Cardiac fibroblast (primary cell): ENCODE measurements at regions not wholly inside any gene's neighbourhood (a gene's known extent, or its start where the extent isn't known, plus 50 kb on each side); places are given as distances from the start of the nearest gene placed in this dataset.
"Not testable (repeated sequence)": the region's sequence is repeated elsewhere in the genome, so short reads cannot be mapped to it uniquely, and the experiment has no call there.

ENCODE experiments used
- DNase-seq, 2 donors: peaks; one replicate each; pipeline versions ENCODE4 v3.0.0 to v3.0.0-alpha.2; 2010; ENCODE audit warnings: low read depth in 2 of 2
- H3K4me3 ChIP-seq, 2 donors: replicated peaks in 1 of 2; 1 replicate in 1 of 2; 2 replicates in 1 of 2; pipeline ENCODE4 v1.5.1; 2011; ENCODE audit warnings: low read depth in 2 of 2, low read length in 2 of 2, mild to moderate bottlenecking in 2 of 2, moderate library complexity in 1 of 2
- TF ChIP-seq, protein P1 (sequence below): IDR thresholded peaks from one replicate; pipeline ENCODE4 v1.5.1; 2011; ENCODE audit warnings: low read depth, mild to moderate bottlenecking, low read length, inconsistent platforms

- H3K4me3 ChIP-seq: no peak overlapping the region
- no peak for DNase-seq
- TF ChIP-seq, protein P1, sequence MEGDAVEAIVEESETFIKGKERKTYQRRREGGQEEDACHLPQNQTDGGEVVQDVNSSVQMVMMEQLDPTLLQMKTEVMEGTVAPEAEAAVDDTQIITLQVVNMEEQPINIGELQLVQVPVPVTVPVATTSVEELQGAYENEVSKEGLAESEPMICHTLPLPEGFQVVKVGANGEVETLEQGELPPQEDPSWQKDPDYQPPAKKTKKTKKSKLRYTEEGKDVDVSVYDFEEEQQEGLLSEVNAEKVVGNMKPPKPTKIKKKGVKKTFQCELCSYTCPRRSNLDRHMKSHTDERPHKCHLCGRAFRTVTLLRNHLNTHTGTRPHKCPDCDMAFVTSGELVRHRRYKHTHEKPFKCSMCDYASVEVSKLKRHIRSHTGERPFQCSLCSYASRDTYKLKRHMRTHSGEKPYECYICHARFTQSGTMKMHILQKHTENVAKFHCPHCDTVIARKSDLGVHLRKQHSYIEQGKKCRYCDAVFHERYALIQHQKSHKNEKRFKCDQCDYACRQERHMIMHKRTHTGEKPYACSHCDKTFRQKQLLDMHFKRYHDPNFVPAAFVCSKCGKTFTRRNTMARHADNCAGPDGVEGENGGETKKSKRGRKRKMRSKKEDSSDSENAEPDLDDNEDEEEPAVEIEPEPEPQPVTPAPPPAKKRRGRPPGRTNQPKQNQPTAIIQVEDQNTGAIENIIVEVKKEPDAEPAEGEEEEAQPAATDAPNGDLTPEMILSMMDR: no peak
These were observed 101.8 kb upstream of the C1QTNF7 start for GRCh38 chr4:15325987-15326386.

DNA sequence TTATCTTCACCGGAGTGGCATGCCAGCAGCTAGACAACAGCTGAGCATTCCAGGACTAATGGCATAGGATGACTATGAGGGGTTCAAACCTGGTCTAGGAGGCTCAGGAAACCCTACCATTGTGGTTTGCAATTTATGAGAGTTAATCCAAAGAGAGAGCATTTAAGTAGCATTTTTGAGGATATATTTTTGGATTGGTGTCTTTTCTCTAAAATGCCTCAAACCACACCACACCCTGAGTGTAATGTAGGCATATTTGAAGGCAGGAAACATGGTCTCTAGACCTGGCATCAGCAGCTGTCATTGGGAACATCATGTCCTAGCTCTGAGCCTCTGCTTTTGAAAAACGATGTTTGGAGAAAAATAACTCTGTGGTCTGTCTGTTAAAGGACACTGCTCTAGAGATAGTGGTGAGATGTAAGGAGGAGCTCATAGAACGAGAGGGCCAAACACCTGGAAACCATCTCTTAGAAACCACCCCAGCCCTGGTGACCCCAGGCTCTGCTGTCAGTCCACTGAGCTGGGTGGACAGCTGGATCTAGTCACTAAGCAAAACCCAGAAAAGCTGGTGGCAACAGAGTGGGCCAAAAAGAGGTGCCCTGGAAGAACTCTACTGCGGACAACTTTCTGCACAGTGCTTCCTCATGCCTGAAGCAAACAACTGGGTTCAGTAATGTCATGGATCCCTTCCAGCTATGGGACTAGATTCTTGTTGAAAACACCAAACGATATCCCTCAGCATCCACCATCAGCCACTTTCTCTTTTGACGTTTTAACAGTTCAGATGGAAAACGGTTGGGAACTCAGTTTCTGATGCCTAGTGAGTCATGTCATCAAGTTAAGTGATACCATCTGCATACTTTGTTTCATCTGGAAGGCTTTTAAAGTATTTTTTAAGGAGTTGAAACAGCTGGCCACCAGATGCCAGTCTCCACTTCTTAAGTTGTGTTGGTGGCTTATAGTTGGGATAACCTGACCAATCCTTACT, 100.2 kb upstream of the C1QTNF7 start:
- peak; percentile 38 to 79 for DNase-seq
- TF ChIP-seq, protein P1: no peak
- no peak overlapping the region for H3K4me3 ChIP-seq

DNA sequence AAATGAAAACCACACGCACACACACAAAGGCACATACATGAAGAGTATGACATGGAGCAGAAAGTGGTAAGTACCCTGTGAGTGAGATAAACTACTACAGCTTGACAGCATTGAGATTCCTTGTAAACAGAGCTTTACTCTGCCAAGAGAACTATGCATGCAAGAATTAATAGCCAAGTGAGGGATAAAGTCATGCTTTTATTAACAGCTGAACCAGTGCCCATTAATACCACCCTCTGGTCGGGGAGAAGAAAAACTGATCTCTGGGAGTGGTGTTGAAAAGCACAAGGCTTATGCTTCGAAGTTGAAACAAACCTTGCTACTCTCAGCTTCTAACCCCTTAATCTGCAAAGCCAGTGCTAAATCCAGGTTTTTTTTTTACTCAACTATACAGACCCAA, 95.9 kb upstream of the C1QTNF7 start:
- DNase-seq: no peak
- TF ChIP-seq, protein P1: no peak
- no peak overlapping the region for H3K4me3 ChIP-seq

DNA sequence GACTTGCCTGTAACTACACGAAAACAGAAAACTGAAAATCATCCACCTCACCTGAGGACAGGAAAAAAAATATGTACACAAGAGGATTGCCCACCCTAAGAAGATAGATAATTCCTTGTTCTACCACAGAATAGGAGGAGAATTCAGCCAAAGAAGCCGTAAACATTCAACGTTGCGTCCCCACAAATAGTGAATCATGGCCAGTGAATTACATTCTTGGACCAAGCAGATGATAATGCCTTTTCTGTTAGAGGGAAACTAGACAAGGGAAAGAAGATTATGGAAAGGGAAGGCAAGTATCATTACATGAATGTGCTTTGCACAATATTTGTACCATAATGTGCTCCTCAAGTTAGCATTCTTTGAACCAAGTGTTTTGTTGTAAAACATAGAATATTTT, 95.5 kb upstream of the C1QTNF7 start:
- no peak for DNase-seq
- no peak overlapping the region for H3K4me3 ChIP-seq
- TF ChIP-seq, protein P1: no peak

- no peak overlapping the region for H3K4me3 ChIP-seq
- TF ChIP-seq, protein P1: no peak
- DNase-seq: no peak
These were observed 93.9 kb upstream of the C1QTNF7 start for GRCh38 chr4:15333692-15334633.

DNA sequence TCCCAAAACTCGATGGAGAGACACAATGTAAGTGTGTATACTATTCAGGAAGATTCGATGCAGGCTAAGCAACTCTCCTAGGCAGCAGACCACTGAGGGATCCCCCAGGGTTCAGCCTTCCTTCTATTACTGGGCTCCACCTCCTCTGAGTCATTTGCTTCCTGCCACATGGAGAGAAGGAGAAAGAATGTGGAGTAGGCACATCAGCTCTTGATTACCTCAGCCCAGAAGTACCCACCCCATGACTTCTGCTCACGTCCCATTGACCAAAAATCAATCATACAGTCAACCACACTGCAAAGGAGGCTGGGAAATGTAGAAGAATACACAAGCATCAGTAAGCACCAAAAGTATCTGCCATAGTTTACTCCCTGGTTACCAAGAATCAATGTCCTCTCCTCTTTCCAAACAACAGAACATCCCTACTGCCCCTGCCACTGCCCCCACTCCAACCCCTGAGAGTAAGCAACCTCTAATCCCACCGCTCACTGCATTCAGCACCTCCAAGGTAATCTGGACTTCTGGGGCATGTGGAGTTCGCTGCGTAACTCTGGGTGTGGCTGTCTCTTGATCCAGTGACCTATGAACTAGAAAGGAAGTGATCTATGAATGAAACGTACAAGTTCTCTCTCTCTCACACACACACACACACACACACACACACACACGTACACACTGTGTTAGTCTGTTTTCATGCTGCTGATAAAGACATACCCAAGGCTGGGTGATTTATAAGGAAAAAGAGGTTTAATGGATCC, 91.2 kb upstream of the C1QTNF7 start:
- TF ChIP-seq, protein P1: no peak
- no peak overlapping the region for H3K4me3 ChIP-seq
- DNase-seq: peak; percentile 50 to 72

DNA sequence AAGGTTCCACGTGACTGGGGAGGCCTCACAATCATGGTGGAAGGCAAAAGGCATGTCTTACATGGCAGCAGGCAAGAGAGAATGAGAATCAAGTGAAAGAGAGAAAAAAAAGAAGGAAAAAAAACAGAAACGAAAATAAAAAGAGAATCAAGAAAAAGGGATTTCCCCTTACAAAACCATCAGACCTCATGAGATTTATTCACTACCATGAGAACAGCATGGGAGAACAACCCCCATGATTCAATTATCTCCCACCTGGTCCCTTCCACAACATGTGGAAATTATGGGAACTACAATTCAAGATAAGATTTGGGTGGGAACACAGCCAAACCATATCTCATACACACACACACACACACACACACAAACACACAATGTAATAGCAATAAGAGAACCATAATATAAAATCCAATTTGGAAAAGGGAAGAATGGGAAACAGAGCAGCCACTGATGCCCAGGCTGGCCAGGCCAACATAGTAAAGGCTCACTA, 90.6 kb upstream of the C1QTNF7 start:
- H3K4me3 ChIP-seq, DNase-seq: not testable (repeated sequence)
